IMR-90 (cell line): ENCODE measurements at regions not wholly inside any gene's neighbourhood (a gene's known extent, or its start where the extent isn't known, plus 50 kb on each side); places are given as distances from the start of the nearest gene placed in this dataset.

ENCODE experiments used
- ATAC-seq: fragments of 200-7000 bp; cut with Tn5 transposase; 2 replicates; pipeline ENCODE4 v1.9.1; 2020; ENCODE audit warnings: low read depth, mild to moderate bottlenecking, moderate library complexity
- BruUV-seq: library from RNA; stranded (reverse); fragments of 400-500 nt; replicated peaks from 2 replicates; lab custom pipeline; 2021; lab: Mats Ljungman, UMichigan
- CTCF ChIA-PET: fragments of 300-600 bp; formaldehyde crosslinking; extraction: SDS; loops from one replicate; lab custom pipeline; 2021; ENCODE audit warnings: antibody characterized with exemption; lab: Yijun Ruan, JAX
- POLR2A ChIA-PET: fragments of 300-600 bp; sonication (Branson Sonifier 250); formaldehyde crosslinking; loops from one replicate; lab custom pipeline; 2022; ENCODE audit warnings: antibody characterized with exemption; ENCODE audit not compliant: unreplicated experiment; lab: Charles Lee
- DNase-seq: peaks from one replicate; pipeline ENCODE4 v3.0.0; 2013
- H2AFZ ChIP-seq: replicated peaks from 2 replicates; pipeline ENCODE3; 2013; ENCODE audit warnings: low read length, mild to moderate bottlenecking; ENCODE audit not compliant: poor library complexity
- H2AK5ac ChIP-seq: 2 replicates; pipeline ENCODE4 v1.6.1; 2013; ENCODE audit warnings: low read depth, low read length, inconsistent platforms
- H2AK9ac ChIP-seq: replicated peaks from 2 replicates; pipeline ENCODE3; 2013; ENCODE audit warnings: mild to moderate bottlenecking, low read depth, low read length, moderate library complexity; ENCODE audit not compliant: poor library complexity
- H2BK120ac ChIP-seq: 2 replicates; pipeline ENCODE4 v1.6.1; 2013; ENCODE audit warnings: low read depth, low read length, inconsistent platforms
- H2BK15ac ChIP-seq: 3 replicates; pipeline ENCODE4 v1.6.1; 2013; ENCODE audit warnings: low read depth, low read length, inconsistent platforms
- H2BK20ac ChIP-seq: 2 replicates; pipeline ENCODE4 v1.6.1; 2013; ENCODE audit warnings: low read depth, mild to moderate bottlenecking, inconsistent platforms, low read length, moderate library complexity
- H2BK5ac ChIP-seq: 2 replicates; pipeline ENCODE4 v1.6.1; 2013; ENCODE audit warnings: mild to moderate bottlenecking, low read depth, low read length, inconsistent platforms; ENCODE audit not compliant: poor library complexity, severe bottlenecking
- H3K14ac ChIP-seq: replicated peaks from 2 replicates; pipeline ENCODE4 v1.6.1; 2013; ENCODE audit warnings: low read depth, low read length, inconsistent platforms
- H3K18ac ChIP-seq: 2 replicates; pipeline ENCODE4 v1.6.1; 2013; ENCODE audit warnings: low read depth, low read length, control low read depth
- H3K23ac ChIP-seq: 2 replicates; pipeline ENCODE4 v1.6.1; 2013; ENCODE audit warnings: low read depth, low read length, inconsistent platforms
- H3K27ac ChIP-seq: 2 replicates; pipeline ENCODE4 v1.5.1; 2013; ENCODE audit warnings: mild to moderate bottlenecking, control low read depth, low read length; ENCODE audit not compliant: insufficient read depth
- H3K27me3 ChIP-seq: 2 replicates; pipeline ENCODE4 v1.6.1; 2013; ENCODE audit warnings: low read length; ENCODE audit not compliant: control insufficient read depth, insufficient read depth
- H3K36me3 ChIP-seq: 2 replicates; pipeline ENCODE4 v1.6.1; 2013; ENCODE audit warnings: low read length, mixed read lengths; ENCODE audit not compliant: control insufficient read depth, insufficient read depth
- H3K4ac ChIP-seq: 2 replicates; pipeline ENCODE4 v1.6.1; 2013; ENCODE audit warnings: low read depth, low read length, inconsistent platforms
- H3K4me1 ChIP-seq: 2 replicates; pipeline ENCODE4 v1.6.1; 2013; ENCODE audit warnings: low read length, mixed read lengths; ENCODE audit not compliant: control insufficient read depth, insufficient read depth
- H3K4me2 ChIP-seq: 2 replicates; pipeline ENCODE4 v1.6.1; 2013; ENCODE audit warnings: low read depth, mild to moderate bottlenecking, control low read depth, low read length, moderate library complexity
- H3K4me3 ChIP-seq: 2 replicates; pipeline ENCODE4 v1.5.1; 2013; ENCODE audit warnings: low read depth, mild to moderate bottlenecking, control low read depth, low read length, moderate library complexity; ENCODE audit not compliant: insufficient read depth
- H3K56ac ChIP-seq: 2 replicates; pipeline ENCODE4 v1.6.1; 2013; ENCODE audit warnings: low read length, inconsistent platforms; ENCODE audit not compliant: insufficient read depth; ENCODE audit errors: extremely low read depth
- H3K79me1 ChIP-seq, 2 experiments: 2 replicates each; pipeline ENCODE4 v1.6.1; 2013; ENCODE audit warnings: low read length in 2 of 2, inconsistent platforms in 1 of 2, low read depth in 1 of 2
- H3K9ac ChIP-seq: 2 replicates; pipeline ENCODE4 v1.6.1; 2013; ENCODE audit warnings: low read depth, low read length, control low read depth
- H3K9me1 ChIP-seq: 2 replicates; pipeline ENCODE4 v1.6.1; 2013; ENCODE audit warnings: low read length, inconsistent platforms; ENCODE audit not compliant: insufficient read depth
- H3K9me3 ChIP-seq: 2 replicates; pipeline ENCODE4 v1.6.1; 2013; ENCODE audit warnings: low read length; ENCODE audit not compliant: control insufficient read depth, insufficient read depth
- H4K20me1 ChIP-seq: 2 replicates; pipeline ENCODE4 v1.6.1; 2013; ENCODE audit warnings: low read length, inconsistent platforms; ENCODE audit not compliant: insufficient read depth
- H4K5ac ChIP-seq: 2 replicates; pipeline ENCODE4 v1.6.1; 2013; ENCODE audit warnings: mild to moderate bottlenecking, low read depth, low read length, control low read depth
- H4K8ac ChIP-seq, 2 experiments: 2 replicates each; pipeline ENCODE4 v1.6.1; 2013; ENCODE audit warnings: low read depth in 2 of 2, low read length in 2 of 2, control low read depth in 1 of 2, inconsistent platforms in 1 of 2
- H4K91ac ChIP-seq: 2 replicates; pipeline ENCODE4 v1.6.1; 2013; ENCODE audit warnings: low read depth, low read length, inconsistent platforms; ENCODE audit not compliant: insufficient read depth
- POLR2A ChIP-seq: IDR thresholded peaks from 2 replicates; pipeline ENCODE4 v1.6.1; 2012; ENCODE audit warnings: mild to moderate bottlenecking, low read depth, low read length
- RAD21 ChIP-seq: IDR thresholded peaks from 2 replicates; pipeline ENCODE4 v1.6.1; 2012; ENCODE audit warnings: low read length, improper control_type of control experiment
- SMC3 ChIP-seq: fragments of 150-350 bp; IDR thresholded peaks from 2 replicates; pipeline ENCODE4 v1.6.1; 2016; ENCODE audit warnings: low read depth, mild to moderate bottlenecking, antibody characterized with exemption, low read length, moderate library complexity
- WGBS, 2 experiments: methylation state at CpG; one replicate each; pipeline versions ENCODE4 v1.1.5 to v1.1.7; 2013; ENCODE audit warnings: missing lambda C conversion rate in 2 of 2; ENCODE audit not compliant: insufficient read length in 1 of 2; ENCODE audit errors: extremely low coverage in 2 of 2; 5-methylcytosine and 5-hydroxymethylcytosine counted together
- dilution Hi-C: fragments of 300-500 bp; cut with HindIII; formaldehyde crosslinking; loops from one replicate; pipeline ENCODE4 v1.14.3; 2018; ENCODE audit warnings: low sequenced_read_pairs; ENCODE audit not compliant: unreplicated experiment
- in situ Hi-C: fragments of 300-500 bp; cut with MboI; formaldehyde crosslinking; loops from 3 replicates; pipeline ENCODE4 v1.14.3; 2019; ENCODE audit warnings: low sequenced_read_pairs, inconsistent platforms, mixed read lengths
- intact Hi-C: fragments of 100-400 bp; cut with micrococcal nuclease; formaldehyde crosslinking; loops from 2 replicates; pipeline ENCODE4 v1.10.0; 2022

DNA sequence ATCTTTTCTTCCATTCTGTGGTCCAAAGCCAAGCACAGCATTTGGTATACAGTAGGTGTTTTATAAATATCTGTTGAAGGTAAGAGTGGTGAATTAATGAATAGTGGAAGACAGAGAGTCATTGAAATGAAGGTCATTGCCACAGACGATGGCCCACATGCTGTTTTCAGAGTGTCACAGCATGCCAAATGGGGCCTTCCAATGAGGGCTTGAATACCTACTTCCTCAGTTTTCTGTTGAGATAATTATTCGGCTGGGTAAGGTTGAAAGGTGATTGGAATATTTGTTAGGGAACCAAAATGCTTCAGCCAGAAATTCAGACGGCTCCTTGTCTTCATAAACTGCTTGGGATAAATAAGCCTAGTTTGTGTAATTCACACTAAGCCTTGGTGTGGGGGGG is 205.3 kb upstream of the TBL1XR1 start:
- Histone ChIP-seq H2AK9ac (no peak overlapping the region), H3K4me1 (no peaks in the 10 kb centered on the region), H3K27ac (no peak overlapping the region), H4K5ac (no peak overlapping the region), H3K79me1 (no peaks in the 10 kb centered on the region), H2AFZ (no peak overlapping the region), H4K91ac (no peak overlapping the region), H3K27me3 (no peaks in the 10 kb centered on the region), H3K9me3 (no peaks in the 10 kb centered on the region), H3K23ac (no peak overlapping the region), H3K56ac (no peak overlapping the region), H3K18ac (no peak overlapping the region), H2BK20ac (no peak overlapping the region), H2BK15ac (no peak overlapping the region), H2BK5ac (no peak overlapping the region), H3K4me3 (no peak overlapping the region), H2BK120ac (no peak overlapping the region), H3K9me1 (no peaks in the 10 kb centered on the region), H2AK5ac (no peak overlapping the region), H4K8ac (no peak overlapping the region), H4K20me1 (no peaks in the 10 kb centered on the region), H3K4me2 (no peak overlapping the region), H3K9ac (no peak overlapping the region), H3K14ac (no peak overlapping the region), H3K4ac (no peak overlapping the region), H3K36me3 (no peaks in the 10 kb centered on the region)
- intact Hi-C loops: no loop called here
- DNase-seq: no peak
- no TSS peak for BruUV-seq
- POLR2A ChIA-PET: no interaction called here
- no peak for TF ChIP-seq RAD21
- no peak for TF ChIP-seq POLR2A
- no peak for TF ChIP-seq SMC3
- in situ Hi-C loops: no loop called here
- dilution Hi-C loops: no loop called here
- CTCF ChIA-PET: no interaction called here
- ATAC-seq: no peak
- WGBS, 2 experiments: no CpG with 5 or more reads among the region's 3 CpGs
